Naive B cell (primary cell): ENCODE measurements at regions not wholly inside any gene's neighbourhood (a gene's known extent, or its start where the extent isn't known, plus 50 kb on each side); places are given as distances from the start of the nearest gene placed in this dataset.

Experiments used
- ATAC-seq, 2 donors: fragments of 150-1000 bp; cut with Tn5 transposase; 2 replicates each; pipeline ENCODE4 v1.10.0; 2021; ENCODE audit warnings: low read depth in 2 of 2, mild to moderate bottlenecking in 2 of 2, moderate library complexity in 2 of 2
- DNase-seq: peaks from one replicate; pipeline ENCODE4 v3.0.0; 2022
- H3K27ac Mint-ChIP-seq, 6 donors: one replicate each; pipeline ENCODE4 v1.8.0; 2020 to 2022; ENCODE audit warnings: mild to moderate bottlenecking in 6 of 6, mixed read lengths in 6 of 6, moderate library complexity in 5 of 6, inconsistent platforms in 2 of 6
- H3K27me3 Mint-ChIP-seq, 3 donors: one replicate each; pipeline ENCODE4 v1.8.0; 2021 to 2022; ENCODE audit warnings: mixed read lengths in 3 of 3, mild to moderate bottlenecking in 1 of 3
- H3K36me3 Mint-ChIP-seq, 2 donors: one replicate each; pipeline ENCODE4 v1.8.0; 2020 to 2022; ENCODE audit warnings: mixed read lengths in 2 of 2, inconsistent platforms in 1 of 2, mild to moderate bottlenecking in 1 of 2
- H3K4me1 Mint-ChIP-seq, 3 donors: one replicate each; pipeline ENCODE4 v1.8.0; 2020 to 2022; ENCODE audit warnings: mixed read lengths in 3 of 3, inconsistent platforms in 1 of 3, mild to moderate bottlenecking in 1 of 3, moderate library complexity in 1 of 3
- H3K4me3 Mint-ChIP-seq, 8 donors: one replicate each; pipeline ENCODE4 v1.8.0; 2020 to 2022; ENCODE audit warnings: mild to moderate bottlenecking in 8 of 8, mixed read lengths in 8 of 8, moderate library complexity in 8 of 8, inconsistent platforms in 2 of 8
- H3K9me3 Mint-ChIP-seq, 7 donors: one replicate each; pipeline ENCODE4 v1.8.0; 2020 to 2022; ENCODE audit warnings: mixed read lengths in 7 of 7, mild to moderate bottlenecking in 5 of 7, inconsistent platforms in 2 of 7, moderate library complexity in 1 of 7

GRCh38 chr16:60318486-60318885 lies 1584.4 kb upstream of the GOT2 start:
- no peak for ATAC-seq
- Mint-ChIP-seq H3K36me3 (no peaks in the 10 kb centered on the region), H3K9me3 (peaks cover 2 to 22% (median 7%) of the 10 kb centered on the region in 7 donors), H3K27me3 (no peaks in the 10 kb centered on the region), H3K4me3 (no peak overlapping the region), H3K4me1 (no peaks in the 10 kb centered on the region), H3K27ac (no peak overlapping the region)
- DNase-seq: no peak

- Mint-ChIP-seq H3K4me1 (no peaks in the 10 kb centered on the region), H3K4me3 (no peak overlapping the region), H3K36me3 (no peaks in the 10 kb centered on the region), H3K27ac (no peak overlapping the region), H3K27me3 (no peaks in the 10 kb centered on the region), H3K9me3 (peaks cover 0 to 18% (median 5%) of the 10 kb centered on the region in 7 donors)
- no peak for DNase-seq
- ATAC-seq: no peak
Measured at GRCh38 chr16:60310846-60311445, 1576.8 kb upstream of the GOT2 start.

GRCh38 chr16:60304720-60305119 lies 1570.6 kb upstream of the GOT2 start:
- Mint-ChIP-seq H3K4me1 (no peaks in the 10 kb centered on the region), H3K36me3 (no peaks in the 10 kb centered on the region), H3K27ac (no peak overlapping the region), H3K27me3 (no peaks in the 10 kb centered on the region), H3K4me3 (no peak overlapping the region), H3K9me3 (peaks cover 0 to 11% (median 3%) of the 10 kb centered on the region in 7 donors)
- no peak for ATAC-seq
- DNase-seq: no peak

GRCh38 chr16:60304066-60304465 lies 1570.0 kb upstream of the GOT2 start:
- Mint-ChIP-seq H3K4me3 (no peak overlapping the region), H3K4me1 (no peaks in the 10 kb centered on the region), H3K27ac (no peak overlapping the region), H3K36me3 (no peaks in the 10 kb centered on the region), H3K9me3 (peaks cover 0 to 10% (median 3%) of the 10 kb centered on the region in 7 donors), H3K27me3 (no peaks in the 10 kb centered on the region)
- ATAC-seq (no peak), DNase-seq (no peak)

GRCh38 chr16:60302676-60303075 lies 1568.6 kb upstream of the GOT2 start:
- DNase-seq (no peak), ATAC-seq (no peak)
- H3K4me1 Mint-ChIP-seq: no peaks in the 10 kb centered on the region
- no peaks in the 10 kb centered on the region for H3K27me3 Mint-ChIP-seq
- H3K9me3 Mint-ChIP-seq: peaks cover 0 to 9% (median 3%) of the 10 kb centered on the region in 7 donors
- H3K4me3 Mint-ChIP-seq: no peak overlapping the region
- no peaks in the 10 kb centered on the region for H3K36me3 Mint-ChIP-seq
- H3K27ac Mint-ChIP-seq: no peak overlapping the region

- Mint-ChIP-seq H3K4me1 (no peaks in the 10 kb centered on the region), H3K27ac (no peak overlapping the region), H3K27me3 (no peaks in the 10 kb centered on the region), H3K36me3 (no peaks in the 10 kb centered on the region), H3K4me3 (no peak overlapping the region), H3K9me3 (peaks cover 0 to 9% (median 3%) of the 10 kb centered on the region in 7 donors)
- DNase-seq (no peak), ATAC-seq (no peak)
Measured at GRCh38 chr16:60302261-60302660, 1568.1 kb upstream of the GOT2 start.

GRCh38 chr16:60299241-60299776 lies 1565.2 kb upstream of the GOT2 start:
- no peak overlapping the region for H3K4me3 Mint-ChIP-seq
- ATAC-seq (no peak), DNase-seq (no peak)
- H3K27ac Mint-ChIP-seq: no peak overlapping the region
- H3K4me1 Mint-ChIP-seq: no peaks in the 10 kb centered on the region
- no peaks in the 10 kb centered on the region for H3K36me3 Mint-ChIP-seq
- no peaks in the 10 kb centered on the region for H3K27me3 Mint-ChIP-seq
- peaks cover 0 to 14% (median 1%) of the 10 kb centered on the region in 7 donors for H3K9me3 Mint-ChIP-seq

GRCh38 chr16:60295451-60295850 lies 1561.3 kb upstream of the GOT2 start:
- H3K4me1 Mint-ChIP-seq: no peaks in the 10 kb centered on the region
- no peaks in the 10 kb centered on the region for H3K27me3 Mint-ChIP-seq
- no peaks in the 10 kb centered on the region for H3K36me3 Mint-ChIP-seq
- H3K4me3 Mint-ChIP-seq: no peak overlapping the region
- no peak overlapping the region for H3K27ac Mint-ChIP-seq
- ATAC-seq (no peak), DNase-seq (no peak)
- peaks cover 0 to 14% (median 0%) of the 10 kb centered on the region in 7 donors for H3K9me3 Mint-ChIP-seq

GRCh38 chr16:60285794-60286193 lies 1551.7 kb upstream of the GOT2 start:
- peaks cover 0 to 14% (median 4%) of the 10 kb centered on the region in 7 donors for H3K9me3 Mint-ChIP-seq
- H3K27me3 Mint-ChIP-seq: no peaks in the 10 kb centered on the region
- no peak overlapping the region for H3K4me3 Mint-ChIP-seq
- DNase-seq (no peak), ATAC-seq (no peak)
- H3K4me1 Mint-ChIP-seq: no peaks in the 10 kb centered on the region
- no peak overlapping the region for H3K27ac Mint-ChIP-seq
- H3K36me3 Mint-ChIP-seq: no peaks in the 10 kb centered on the region

- H3K4me1 Mint-ChIP-seq: no peaks in the 10 kb centered on the region
- no peak for ATAC-seq
- no peak for DNase-seq
- peaks cover 0 to 10% (median 2%) of the 10 kb centered on the region in 7 donors for H3K9me3 Mint-ChIP-seq
- no peaks in the 10 kb centered on the region for H3K27me3 Mint-ChIP-seq
- no peak overlapping the region for H3K4me3 Mint-ChIP-seq
- no peaks in the 10 kb centered on the region for H3K36me3 Mint-ChIP-seq
- H3K27ac Mint-ChIP-seq: no peak overlapping the region
Measured at GRCh38 chr16:60279061-60279665, 1545.0 kb upstream of the GOT2 start.

- H3K27ac Mint-ChIP-seq: no peak overlapping the region
- H3K4me3 Mint-ChIP-seq: no peak overlapping the region
- no peaks in the 10 kb centered on the region for H3K36me3 Mint-ChIP-seq
- no peaks in the 10 kb centered on the region for H3K27me3 Mint-ChIP-seq
- no peak for DNase-seq
- peaks cover 0 to 6% (median 4%) of the 10 kb centered on the region in 7 donors for H3K9me3 Mint-ChIP-seq
- no peak for ATAC-seq
- no peaks in the 10 kb centered on the region for H3K4me1 Mint-ChIP-seq
Measured at GRCh38 chr16:60274431-60275019, 1540.4 kb upstream of the GOT2 start.

GRCh38 chr16:60271781-60272180 lies 1537.7 kb upstream of the GOT2 start:
- Mint-ChIP-seq H3K27ac (no peak overlapping the region), H3K27me3 (no peaks in the 10 kb centered on the region), H3K4me3 (no peak overlapping the region), H3K36me3 (no peaks in the 10 kb centered on the region), H3K9me3 (peaks cover 0 to 9% (median 1%) of the 10 kb centered on the region in 7 donors), H3K4me1 (no peaks in the 10 kb centered on the region)
- ATAC-seq (no peak), DNase-seq (no peak)

GRCh38 chr16:60271025-60271771 lies 1537.1 kb upstream of the GOT2 start:
- no peak overlapping the region for H3K27ac Mint-ChIP-seq

More at GRCh38 chr16:60271025-60271771, 1537.1 kb upstream of the GOT2 start:
- Mint-ChIP-seq H3K36me3 (no peaks in the 10 kb centered on the region), H3K9me3 (peaks cover 0 to 9% (median 1%) of the 10 kb centered on the region in 7 donors), H3K4me1 (no peaks in the 10 kb centered on the region), H3K27me3 (no peaks in the 10 kb centered on the region), H3K4me3 (no peak overlapping the region)
- no peak for DNase-seq
- no peak for ATAC-seq
